Neural cell (in vitro differentiated cells): ENCODE measurements at regions not wholly inside any gene's neighbourhood (a gene's known extent, or its start where the extent isn't known, plus 50 kb on each side); places are given as distances from the start of the nearest gene placed in this dataset.

Source experiments
- EP300 ChIP-seq: fragments of 450-650 bp; conservative IDR thresholded peaks from 2 replicates; pipeline ENCODE4 v1.6.1; 2014; ENCODE audit warnings: antibody characterized with exemption, mild to moderate bottlenecking, moderate library complexity; ENCODE audit not compliant: poor library complexity, severe bottlenecking
- EZH2 ChIP-seq: fragments of 200-600, 300-800 bp; shearing (Covaris generic), sonication (generic); IDR thresholded peaks from 2 replicates; pipeline ENCODE4 v1.6.1; 2014; ENCODE audit warnings: antibody characterized with exemption, low read length, borderline replicate concordance, mild to moderate bottlenecking; ENCODE audit not compliant: insufficient read depth, poor library complexity, severe bottlenecking
- MXI1 ChIP-seq: fragments of 450-650 bp; conservative IDR thresholded peaks from 2 replicates; pipeline ENCODE4 v1.6.1; 2014; ENCODE audit warnings: antibody characterized with exemption, mild to moderate bottlenecking; ENCODE audit not compliant: poor library complexity, severe bottlenecking
- POLR2AphosphoS5 ChIP-seq: IDR thresholded peaks from 2 replicates; pipeline ENCODE4 v1.6.1; 2012
- SMC3 ChIP-seq: fragments of 450-650 bp; conservative IDR thresholded peaks from 2 replicates; pipeline ENCODE4 v1.6.1; 2014; ENCODE audit warnings: antibody characterized with exemption, mild to moderate bottlenecking, moderate library complexity; ENCODE audit not compliant: poor library complexity
- TAF1 ChIP-seq: IDR thresholded peaks from 2 replicates; pipeline ENCODE4 v1.6.1; 2012; ENCODE audit warnings: low read depth
- TF ChIP-seq, protein P1 (sequence below): IDR thresholded peaks from 2 replicates; pipeline ENCODE4 v1.6.1; 2012; ENCODE audit warnings: borderline replicate concordance
- TF ChIP-seq, protein P2 (sequence below): fragments of 450-650 bp; IDR thresholded peaks from 2 replicates; pipeline ENCODE4 v1.5.1; 2014; ENCODE audit warnings: antibody characterized with exemption, mild to moderate bottlenecking, moderate library complexity; ENCODE audit not compliant: poor library complexity, severe bottlenecking

DNA sequence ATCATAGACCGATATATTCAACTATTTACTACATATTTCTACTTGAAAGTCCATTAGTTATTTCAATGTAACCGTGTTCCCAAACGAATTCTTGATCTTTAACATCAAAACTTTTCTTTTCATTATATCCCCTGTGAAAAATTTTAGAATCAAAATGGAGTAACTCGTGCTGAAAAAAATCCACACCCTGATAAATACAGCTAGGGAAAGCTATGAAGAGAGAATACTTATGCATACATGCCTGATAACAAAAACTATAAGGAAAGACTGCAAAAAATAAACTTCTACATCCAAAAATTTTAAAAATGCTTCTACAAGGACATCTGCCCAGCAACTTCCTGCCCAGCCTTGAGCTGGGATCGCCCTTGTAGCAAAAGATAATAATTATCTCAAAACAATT lies 2458.3 kb upstream of the PCDH20 start:
- TF ChIP-seq POLR2AphosphoS5 (no peak), EZH2 (no peak), EP300 (no peak), MXI1 (no peak), TAF1 (no peak), SMC3 (no peak)
- TF ChIP-seq, protein P1, sequence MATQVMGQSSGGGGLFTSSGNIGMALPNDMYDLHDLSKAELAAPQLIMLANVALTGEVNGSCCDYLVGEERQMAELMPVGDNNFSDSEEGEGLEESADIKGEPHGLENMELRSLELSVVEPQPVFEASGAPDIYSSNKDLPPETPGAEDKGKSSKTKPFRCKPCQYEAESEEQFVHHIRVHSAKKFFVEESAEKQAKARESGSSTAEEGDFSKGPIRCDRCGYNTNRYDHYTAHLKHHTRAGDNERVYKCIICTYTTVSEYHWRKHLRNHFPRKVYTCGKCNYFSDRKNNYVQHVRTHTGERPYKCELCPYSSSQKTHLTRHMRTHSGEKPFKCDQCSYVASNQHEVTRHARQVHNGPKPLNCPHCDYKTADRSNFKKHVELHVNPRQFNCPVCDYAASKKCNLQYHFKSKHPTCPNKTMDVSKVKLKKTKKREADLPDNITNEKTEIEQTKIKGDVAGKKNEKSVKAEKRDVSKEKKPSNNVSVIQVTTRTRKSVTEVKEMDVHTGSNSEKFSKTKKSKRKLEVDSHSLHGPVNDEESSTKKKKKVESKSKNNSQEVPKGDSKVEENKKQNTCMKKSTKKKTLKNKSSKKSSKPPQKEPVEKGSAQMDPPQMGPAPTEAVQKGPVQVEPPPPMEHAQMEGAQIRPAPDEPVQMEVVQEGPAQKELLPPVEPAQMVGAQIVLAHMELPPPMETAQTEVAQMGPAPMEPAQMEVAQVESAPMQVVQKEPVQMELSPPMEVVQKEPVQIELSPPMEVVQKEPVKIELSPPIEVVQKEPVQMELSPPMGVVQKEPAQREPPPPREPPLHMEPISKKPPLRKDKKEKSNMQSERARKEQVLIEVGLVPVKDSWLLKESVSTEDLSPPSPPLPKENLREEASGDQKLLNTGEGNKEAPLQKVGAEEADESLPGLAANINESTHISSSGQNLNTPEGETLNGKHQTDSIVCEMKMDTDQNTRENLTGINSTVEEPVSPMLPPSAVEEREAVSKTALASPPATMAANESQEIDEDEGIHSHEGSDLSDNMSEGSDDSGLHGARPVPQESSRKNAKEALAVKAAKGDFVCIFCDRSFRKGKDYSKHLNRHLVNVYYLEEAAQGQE = no peak
- TF ChIP-seq, protein P2, sequence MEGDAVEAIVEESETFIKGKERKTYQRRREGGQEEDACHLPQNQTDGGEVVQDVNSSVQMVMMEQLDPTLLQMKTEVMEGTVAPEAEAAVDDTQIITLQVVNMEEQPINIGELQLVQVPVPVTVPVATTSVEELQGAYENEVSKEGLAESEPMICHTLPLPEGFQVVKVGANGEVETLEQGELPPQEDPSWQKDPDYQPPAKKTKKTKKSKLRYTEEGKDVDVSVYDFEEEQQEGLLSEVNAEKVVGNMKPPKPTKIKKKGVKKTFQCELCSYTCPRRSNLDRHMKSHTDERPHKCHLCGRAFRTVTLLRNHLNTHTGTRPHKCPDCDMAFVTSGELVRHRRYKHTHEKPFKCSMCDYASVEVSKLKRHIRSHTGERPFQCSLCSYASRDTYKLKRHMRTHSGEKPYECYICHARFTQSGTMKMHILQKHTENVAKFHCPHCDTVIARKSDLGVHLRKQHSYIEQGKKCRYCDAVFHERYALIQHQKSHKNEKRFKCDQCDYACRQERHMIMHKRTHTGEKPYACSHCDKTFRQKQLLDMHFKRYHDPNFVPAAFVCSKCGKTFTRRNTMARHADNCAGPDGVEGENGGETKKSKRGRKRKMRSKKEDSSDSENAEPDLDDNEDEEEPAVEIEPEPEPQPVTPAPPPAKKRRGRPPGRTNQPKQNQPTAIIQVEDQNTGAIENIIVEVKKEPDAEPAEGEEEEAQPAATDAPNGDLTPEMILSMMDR = no peak
